Choroid plexus epithelial cell (primary cell): ENCODE measurements at regions not wholly inside any gene's neighbourhood (a gene's known extent, or its start where the extent isn't known, plus 50 kb on each side); places are given as distances from the start of the nearest gene placed in this dataset.
"Not testable (repeated sequence)": the region's sequence is repeated elsewhere in the genome, so short reads cannot be mapped to it uniquely, and the experiment has no call there.

Source experiments
- DNase-seq: peaks from one replicate; pipeline ENCODE4 v3.0.0-alpha.2; 2010; ENCODE audit warnings: low read depth
- H3K4me3 ChIP-seq: 2 replicates; pipeline ENCODE4 v1.5.1; 2011; ENCODE audit warnings: low read depth, mild to moderate bottlenecking, control low read depth, low read length, moderate library complexity
- CTCF ChIP-seq: conservative IDR thresholded peaks from 2 replicates; pipeline ENCODE4 v1.5.1; 2011; ENCODE audit warnings: low read depth, mild to moderate bottlenecking, control low read depth, inconsistent platforms, low read length, moderate library complexity

- DNase-seq: no peak
- H3K4me3 ChIP-seq: no peak overlapping the region
- no peak for TF ChIP-seq CTCF
These were observed 538.0 kb downstream of the TMX3 start for GRCh38 chr18:68176901-68177300.

GRCh38 chr18:68172842-68173549 is 541.9 kb downstream of the TMX3 start:
- peak; percentile 14 for DNase-seq
- H3K4me3 ChIP-seq: peak overlapping the region; percentile 26
- peak; percentile 27 for TF ChIP-seq CTCF

GRCh38 chr18:68164909-68165308 is 550.0 kb downstream of the TMX3 start:
- no peak for TF ChIP-seq CTCF
- no peak overlapping the region for H3K4me3 ChIP-seq
- DNase-seq: no peak

GRCh38 chr18:68153821-68154220 is 561.1 kb downstream of the TMX3 start:
- not testable (repeated sequence) for DNase-seq, H3K4me3 ChIP-seq

GRCh38 chr18:68152770-68153169 is 562.1 kb downstream of the TMX3 start:
- no peak for TF ChIP-seq CTCF
- no peak for DNase-seq
- no peak overlapping the region for H3K4me3 ChIP-seq

GRCh38 chr18:68150961-68151360 is 563.9 kb downstream of the TMX3 start:
- no peak overlapping the region for H3K4me3 ChIP-seq

GRCh38 chr18:68148863-68149262 is 566.0 kb downstream of the TMX3 start:
- no peak overlapping the region for H3K4me3 ChIP-seq
- TF ChIP-seq CTCF: no peak
- DNase-seq: no peak

More at GRCh38 chr18:68150961-68151360, 563.9 kb downstream of the TMX3 start:
- TF ChIP-seq CTCF: no peak
- no peak for DNase-seq
